Liver (tissue), 8 donors: ENCODE measurements at regions not wholly inside any gene's neighbourhood (a gene's known extent, or its start where the extent isn't known, plus 50 kb on each side); places are given as distances from the start of the nearest gene placed in this dataset.

Source experiments
- DNase-seq: peaks from one replicate; pipeline ENCODE4 v3.0.0-alpha.2; 2017; ENCODE audit warnings: low spot score
- H3K27ac ChIP-seq, 2 donors: one replicate each; pipeline ENCODE4 v1.7.0; 2013; ENCODE audit warnings: inconsistent platforms in 2 of 2, low read length in 2 of 2, control low read depth in 1 of 2, low read depth in 1 of 2, mild to moderate bottlenecking in 1 of 2
- H3K27me3 ChIP-seq, 4 donors: one replicate each; pipeline versions ENCODE4 v1.6.1 to v1.7.0; 2013; ENCODE audit warnings: low read length in 3 of 4, inconsistent platforms in 1 of 4, mild to moderate bottlenecking in 1 of 4, moderate library complexity in 1 of 4; ENCODE audit not compliant: control insufficient read depth in 4 of 4, insufficient read depth in 4 of 4
- H3K36me3 ChIP-seq, 4 donors: one replicate each; pipeline versions ENCODE4 v1.6.1 to v1.7.0; 2013; ENCODE audit warnings: low read length in 3 of 4, mild to moderate bottlenecking in 3 of 4, low read depth in 1 of 4, moderate library complexity in 1 of 4; ENCODE audit not compliant: control insufficient read depth in 4 of 4, insufficient read depth in 3 of 4
- H3K4me1 ChIP-seq, 4 donors: one replicate each; pipeline versions ENCODE4 v1.6.1 to v1.7.0; 2013; ENCODE audit warnings: low read length in 3 of 4, mild to moderate bottlenecking in 3 of 4, moderate library complexity in 1 of 4; ENCODE audit not compliant: control insufficient read depth in 4 of 4, insufficient read depth in 4 of 4
- H3K4me3 ChIP-seq, 3 donors: one replicate each; pipeline versions ENCODE4 v1.6.1 to v1.7.0; 2013; ENCODE audit warnings: low read length in 3 of 3, control low read depth in 1 of 3, low read depth in 1 of 3, mild to moderate bottlenecking in 1 of 3
- H3K9ac ChIP-seq, 2 donors: one replicate each; pipeline ENCODE4 v1.7.0; 2013; ENCODE audit warnings: low read length in 2 of 2, mild to moderate bottlenecking in 2 of 2, moderate library complexity in 2 of 2, control low read depth in 1 of 2, low read depth in 1 of 2
- H3K9me3 ChIP-seq, 4 donors: one replicate each; pipeline versions ENCODE4 v1.6.1 to v1.7.0; 2013; ENCODE audit warnings: low read length in 3 of 4; ENCODE audit not compliant: control insufficient read depth in 4 of 4
- ATF3 ChIP-seq: IDR thresholded peaks from 2 replicates; pipeline ENCODE4 v1.6.1; 2016; ENCODE audit warnings: antibody characterized with exemption
- CTCF ChIP-seq: fragments of 150-350 bp; IDR thresholded peaks from 2 replicates; pipeline ENCODE4 v1.5.1; 2017; ENCODE audit warnings: improper control_type of control experiment, low read depth, low read length; ENCODE audit not compliant: missing input control
- EGR1 ChIP-seq, 2 donors: IDR thresholded peaks; 2 replicates each; pipeline ENCODE4 v1.6.1; 2016 to 2018; ENCODE audit warnings: antibody characterized with exemption in 2 of 2, low read depth in 2 of 2
- FOXA1 ChIP-seq: IDR thresholded peaks from 2 replicates; pipeline ENCODE4 v1.6.1; 2016; ENCODE audit warnings: antibody characterized with exemption
- FOXA2 ChIP-seq: IDR thresholded peaks from 2 replicates; pipeline ENCODE4 v1.6.1; 2016; ENCODE audit warnings: antibody characterized with exemption
- GABPA ChIP-seq, 2 donors: IDR thresholded peaks in 1 of 2; conservative IDR thresholded peaks in 1 of 2; 2 replicates each; pipeline ENCODE4 v1.6.1; 2016; ENCODE audit warnings: antibody characterized with exemption in 2 of 2, mild to moderate bottlenecking in 1 of 2, moderate library complexity in 1 of 2
- HNF4A ChIP-seq, 2 donors: conservative IDR thresholded peaks; 2 replicates each; pipeline ENCODE4 v1.6.1; 2016; ENCODE audit warnings: antibody characterized with exemption in 2 of 2, mild to moderate bottlenecking in 2 of 2
- HNF4G ChIP-seq: IDR thresholded peaks from 2 replicates; pipeline ENCODE4 v1.6.1; 2016; ENCODE audit warnings: antibody characterized with exemption
- JUND ChIP-seq, 2 donors: IDR thresholded peaks; 2 replicates each; pipeline ENCODE4 v1.6.1; 2016; ENCODE audit warnings: antibody characterized with exemption in 2 of 2
- MAX ChIP-seq: IDR thresholded peaks from 2 replicates; pipeline ENCODE4 v1.6.1; 2016; ENCODE audit warnings: antibody characterized with exemption
- NR2F2 ChIP-seq: IDR thresholded peaks from 2 replicates; pipeline ENCODE4 v1.6.1; 2016; ENCODE audit warnings: antibody characterized with exemption
- RAD21 ChIP-seq, 2 donors: IDR thresholded peaks; 2 replicates each; pipeline ENCODE4 v1.6.1; 2016; ENCODE audit warnings: antibody characterized with exemption in 2 of 2, mild to moderate bottlenecking in 2 of 2
- RXRA ChIP-seq, 2 donors: IDR thresholded peaks; 2 replicates each; pipeline ENCODE4 v1.6.1; 2017 to 2018; ENCODE audit warnings: antibody characterized with exemption in 2 of 2, mild to moderate bottlenecking in 1 of 2
- SP1 ChIP-seq: IDR thresholded peaks from 2 replicates; pipeline ENCODE4 v1.6.1; 2018; ENCODE audit warnings: antibody characterized with exemption, mild to moderate bottlenecking
- TAF1 ChIP-seq: conservative IDR thresholded peaks from 2 replicates; pipeline ENCODE4 v1.6.1; 2016; ENCODE audit warnings: antibody characterized with exemption, mild to moderate bottlenecking
- YY1 ChIP-seq: IDR thresholded peaks from 2 replicates; pipeline ENCODE4 v1.6.1; 2016; ENCODE audit warnings: antibody characterized with exemption, mild to moderate bottlenecking
- ZBTB33 ChIP-seq: IDR thresholded peaks from 2 replicates; pipeline ENCODE4 v1.6.1; 2016; ENCODE audit warnings: antibody characterized with exemption
- WGBS: extraction: QIAGEN DNeasy Blood & Tissue Kit; methylation state at CpG from one replicate; pipeline ENCODE4 v1.1.7; 2013; 5-methylcytosine and 5-hydroxymethylcytosine counted together
- TF ChIP-seq, protein P1 (sequence below): IDR thresholded peaks from 2 replicates; pipeline ENCODE4 v1.6.1; 2016; ENCODE audit warnings: antibody characterized with exemption, mild to moderate bottlenecking
- donor health status: healthy.
- donor health status: healthy.
- donor health status: healthy.
- donor health status: healthy.
- donor health status: healthy.

- Histone ChIP-seq H3K27me3 (no peaks in the 10 kb centered on the region), H3K9ac (no peak overlapping the region), H3K36me3 (no peaks in the 10 kb centered on the region), H3K9me3 (no peaks in the 10 kb centered on the region), H3K27ac (no peak overlapping the region), H3K4me1 (no peaks in the 10 kb centered on the region), H3K4me3 (no peak overlapping the region)
- no peak for DNase-seq
- TF ChIP-seq RXRA (IDR thresholded peaks at IDR 0.05) (no peak), HNF4A (conservative IDR thresholded peaks at IDR 0.05) (no peak), EGR1 (IDR thresholded peaks at IDR 0.05; ENCODE audit: low read depth in 2 of 2) (no peak), JUND (IDR thresholded peaks at IDR 0.05) (no peak), FOXA1 (no peak), TAF1 (no peak), ATF3 (no peak), MAX (no peak), YY1 (no peak), RAD21 (IDR thresholded peaks at IDR 0.05) (no peak), GABPA (IDR thresholded peaks at IDR 0.05 in 1 of 2, conservative IDR thresholded peaks at IDR 0.05 in 1 of 2) (no peak), HNF4G (no peak), NR2F2 (no peak)
- TF ChIP-seq, protein P1, sequence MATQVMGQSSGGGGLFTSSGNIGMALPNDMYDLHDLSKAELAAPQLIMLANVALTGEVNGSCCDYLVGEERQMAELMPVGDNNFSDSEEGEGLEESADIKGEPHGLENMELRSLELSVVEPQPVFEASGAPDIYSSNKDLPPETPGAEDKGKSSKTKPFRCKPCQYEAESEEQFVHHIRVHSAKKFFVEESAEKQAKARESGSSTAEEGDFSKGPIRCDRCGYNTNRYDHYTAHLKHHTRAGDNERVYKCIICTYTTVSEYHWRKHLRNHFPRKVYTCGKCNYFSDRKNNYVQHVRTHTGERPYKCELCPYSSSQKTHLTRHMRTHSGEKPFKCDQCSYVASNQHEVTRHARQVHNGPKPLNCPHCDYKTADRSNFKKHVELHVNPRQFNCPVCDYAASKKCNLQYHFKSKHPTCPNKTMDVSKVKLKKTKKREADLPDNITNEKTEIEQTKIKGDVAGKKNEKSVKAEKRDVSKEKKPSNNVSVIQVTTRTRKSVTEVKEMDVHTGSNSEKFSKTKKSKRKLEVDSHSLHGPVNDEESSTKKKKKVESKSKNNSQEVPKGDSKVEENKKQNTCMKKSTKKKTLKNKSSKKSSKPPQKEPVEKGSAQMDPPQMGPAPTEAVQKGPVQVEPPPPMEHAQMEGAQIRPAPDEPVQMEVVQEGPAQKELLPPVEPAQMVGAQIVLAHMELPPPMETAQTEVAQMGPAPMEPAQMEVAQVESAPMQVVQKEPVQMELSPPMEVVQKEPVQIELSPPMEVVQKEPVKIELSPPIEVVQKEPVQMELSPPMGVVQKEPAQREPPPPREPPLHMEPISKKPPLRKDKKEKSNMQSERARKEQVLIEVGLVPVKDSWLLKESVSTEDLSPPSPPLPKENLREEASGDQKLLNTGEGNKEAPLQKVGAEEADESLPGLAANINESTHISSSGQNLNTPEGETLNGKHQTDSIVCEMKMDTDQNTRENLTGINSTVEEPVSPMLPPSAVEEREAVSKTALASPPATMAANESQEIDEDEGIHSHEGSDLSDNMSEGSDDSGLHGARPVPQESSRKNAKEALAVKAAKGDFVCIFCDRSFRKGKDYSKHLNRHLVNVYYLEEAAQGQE, result no peak
- 90% methylated on average over 22 of the region's 22 CpGs for WGBS
Observed at GRCh38 chr6:71164890-71165289, 123.7 kb upstream of the OGFRL1 start.

GRCh38 chr6:71168233-71168765 is 120.3 kb upstream of the OGFRL1 start:
- H3K9me3 ChIP-seq, result no peaks in the 10 kb centered on the region
- no peaks in the 10 kb centered on the region for H3K4me1 ChIP-seq
- H3K27me3 ChIP-seq, result no peaks in the 10 kb centered on the region
- H3K4me3 ChIP-seq, result no peak overlapping the region
- 93% methylated on average over 1 of the region's 1 CpG for WGBS
- H3K36me3 ChIP-seq, result no peaks in the 10 kb centered on the region
- no peak overlapping the region for H3K9ac ChIP-seq
- no peak overlapping the region for H3K27ac ChIP-seq
- TF ChIP-seq EGR1 (IDR thresholded peaks at IDR 0.05; ENCODE audit: low read depth in 2 of 2) (no peak), NR2F2 (no peak), CTCF (no peak), MAX (no peak), RAD21 (IDR thresholded peaks at IDR 0.05) (no peak), FOXA1 (no peak), ZBTB33 (no peak), YY1 (no peak), FOXA2 (no peak), JUND (IDR thresholded peaks at IDR 0.05) (no peak), RXRA (IDR thresholded peaks at IDR 0.05) (no peak), GABPA (IDR thresholded peaks at IDR 0.05 in 1 of 2, conservative IDR thresholded peaks at IDR 0.05 in 1 of 2) (no peak), HNF4A (conservative IDR thresholded peaks at IDR 0.05) (no peak), SP1 (no peak), ATF3 (no peak), HNF4G (no peak), TAF1 (no peak)
- TF ChIP-seq, protein P1, result no peak
- no peak for DNase-seq
